ENCODE measurements at regions not wholly inside any gene's neighbourhood (a gene's known extent, or its start where the extent isn't known, plus 50 kb on each side); places are given as distances from the start of the nearest gene placed in this dataset.

GRCh38 chr12:92331383-92331782, 185.7 kb upstream of the BTG1 start:
- Histone ChIP-seq H3K27ac (ENCODE audit: low read length, poor library complexity, severe bottlenecking) (no peak overlapping the region), H3K4ac (ENCODE audit: low read depth in 1 of 2, low read length in 2 of 2) (no peak overlapping the region), H4K91ac (ENCODE audit: low read length) (no peak overlapping the region), H3K4me1 (ENCODE audit: control insufficient read depth, insufficient read depth, low read depth, low read length) (no peaks in the 10 kb centered on the region), H2BK120ac (ENCODE audit: low read depth, low read length) (no peak overlapping the region), H2BK5ac (ENCODE audit: low read depth, low read length, poor library complexity, severe bottlenecking) (no peak overlapping the region), H3K79me1 (replicated peaks; ENCODE audit: low read length, poor library complexity, severe bottlenecking) (no peaks in the 10 kb centered on the region), H2BK12ac (ENCODE audit: low read length in 2 of 2) (no peak overlapping the region), H2AK5ac (ENCODE audit: low read length, severe bottlenecking) (no peak overlapping the region), H3K36me3 (ENCODE audit: control insufficient read depth in 1 of 2, insufficient read depth in 2 of 2, low read depth in 1 of 2, low read length in 2 of 2) (no peaks in the 10 kb centered on the region), H3K18ac (ENCODE audit: low read depth in 1 of 2, low read length in 2 of 2) (no peak overlapping the region), H3K4me3 (ENCODE audit: insufficient read depth in 1 of 2, low read depth in 1 of 2, low read length in 2 of 2) (no peak overlapping the region), H4K8ac (ENCODE audit: low read length) (no peak overlapping the region), H3K27me3 (ENCODE audit: control insufficient read depth in 1 of 2, insufficient read depth in 1 of 2, low read length in 2 of 2) (no peaks in the 10 kb centered on the region), H3K14ac (ENCODE audit: low read length in 2 of 2) (no peak overlapping the region), H2BK15ac (ENCODE audit: low read depth, poor library complexity, severe bottlenecking) (no peak overlapping the region), H3K9ac (ENCODE audit: low read length) (no peak overlapping the region), H2AFZ (ENCODE audit: low read depth, low read length) (no peak overlapping the region), H3K23ac (ENCODE audit: low read length in 2 of 2) (no peak overlapping the region), H3K9me3 (ENCODE audit: control insufficient read depth, low read length) (no peaks in the 10 kb centered on the region), H3K4me2 (ENCODE audit: low read length, poor library complexity, severe bottlenecking) (no peak overlapping the region)
- 100% methylated on average over 2 of the region's 3 CpGs for WGBS
- no peak for DNase-seq

GRCh38 chr12:92330654-92331053, 185.0 kb upstream of the BTG1 start:
- Histone ChIP-seq H3K4ac (ENCODE audit: low read depth in 1 of 2, low read length in 2 of 2) (no peak overlapping the region), H2AK5ac (ENCODE audit: low read length, severe bottlenecking) (no peak overlapping the region), H2BK5ac (ENCODE audit: low read depth, low read length, poor library complexity, severe bottlenecking) (no peak overlapping the region), H3K9me3 (ENCODE audit: control insufficient read depth, low read length) (no peaks in the 10 kb centered on the region), H3K27ac (ENCODE audit: low read length, poor library complexity, severe bottlenecking) (no peak overlapping the region), H3K9ac (ENCODE audit: low read length) (no peak overlapping the region), H2BK120ac (ENCODE audit: low read depth, low read length) (no peak overlapping the region), H2BK15ac (ENCODE audit: low read depth, poor library complexity, severe bottlenecking) (no peak overlapping the region), H4K91ac (ENCODE audit: low read length) (no peak overlapping the region), H3K4me3 (ENCODE audit: insufficient read depth in 1 of 2, low read depth in 1 of 2, low read length in 2 of 2) (no peak overlapping the region), H3K4me1 (ENCODE audit: control insufficient read depth, insufficient read depth, low read depth, low read length) (no peaks in the 10 kb centered on the region), H4K8ac (ENCODE audit: low read length) (no peak overlapping the region), H3K18ac (ENCODE audit: low read depth in 1 of 2, low read length in 2 of 2) (no peak overlapping the region), H2AFZ (ENCODE audit: low read depth, low read length) (no peak overlapping the region), H3K23ac (ENCODE audit: low read length in 2 of 2) (no peak overlapping the region), H3K36me3 (ENCODE audit: control insufficient read depth in 1 of 2, insufficient read depth in 2 of 2, low read depth in 1 of 2, low read length in 2 of 2) (no peaks in the 10 kb centered on the region), H2BK12ac (ENCODE audit: low read length in 2 of 2) (no peak overlapping the region), H3K27me3 (ENCODE audit: control insufficient read depth in 1 of 2, insufficient read depth in 1 of 2, low read length in 2 of 2) (no peaks in the 10 kb centered on the region), H3K14ac (ENCODE audit: low read length in 2 of 2) (no peak overlapping the region), H3K79me1 (replicated peaks; ENCODE audit: low read length, poor library complexity, severe bottlenecking) (no peaks in the 10 kb centered on the region), H3K4me2 (ENCODE audit: low read length, poor library complexity, severe bottlenecking) (no peak overlapping the region)
- WGBS, result 91% methylated on average over 3 of the region's 3 CpGs
- no peak for DNase-seq

GRCh38 chr12:92326877-92327276, 181.2 kb upstream of the BTG1 start:
- Histone ChIP-seq H3K14ac (ENCODE audit: low read length in 2 of 2) (no peak overlapping the region), H3K23ac (ENCODE audit: low read length in 2 of 2) (no peak overlapping the region), H3K27me3 (ENCODE audit: control insufficient read depth in 1 of 2, insufficient read depth in 1 of 2, low read length in 2 of 2) (no peaks in the 10 kb centered on the region), H3K18ac (ENCODE audit: low read depth in 1 of 2, low read length in 2 of 2) (no peak overlapping the region), H3K4me3 (ENCODE audit: insufficient read depth in 1 of 2, low read depth in 1 of 2, low read length in 2 of 2) (no peak overlapping the region), H2BK5ac (ENCODE audit: low read depth, low read length, poor library complexity, severe bottlenecking) (no peak overlapping the region), H3K79me1 (replicated peaks; ENCODE audit: low read length, poor library complexity, severe bottlenecking) (no peaks in the 10 kb centered on the region), H3K36me3 (ENCODE audit: control insufficient read depth in 1 of 2, insufficient read depth in 2 of 2, low read depth in 1 of 2, low read length in 2 of 2) (no peaks in the 10 kb centered on the region), H3K4me1 (ENCODE audit: control insufficient read depth, insufficient read depth, low read depth, low read length) (no peaks in the 10 kb centered on the region), H2AFZ (ENCODE audit: low read depth, low read length) (no peak overlapping the region), H2BK15ac (ENCODE audit: low read depth, poor library complexity, severe bottlenecking) (no peak overlapping the region), H3K9me3 (ENCODE audit: control insufficient read depth, low read length) (no peaks in the 10 kb centered on the region), H4K91ac (ENCODE audit: low read length) (no peak overlapping the region), H3K4ac (ENCODE audit: low read depth in 1 of 2, low read length in 2 of 2) (no peak overlapping the region), H3K9ac (ENCODE audit: low read length) (no peak overlapping the region), H2BK120ac (ENCODE audit: low read depth, low read length) (no peak overlapping the region), H2BK12ac (ENCODE audit: low read length in 2 of 2) (no peak overlapping the region), H3K4me2 (ENCODE audit: low read length, poor library complexity, severe bottlenecking) (no peak overlapping the region), H3K27ac (ENCODE audit: low read length, poor library complexity, severe bottlenecking) (no peak overlapping the region), H4K8ac (ENCODE audit: low read length) (no peak overlapping the region), H2AK5ac (ENCODE audit: low read length, severe bottlenecking) (no peak overlapping the region)
- no peak for DNase-seq
- WGBS, result 88% methylated on average over 5 of the region's 5 CpGs

GRCh38 chr12:92324849-92325500, 179.3 kb upstream of the BTG1 start:
- no peaks in the 10 kb centered on the region for H3K27me3 ChIP-seq (ENCODE audit: control insufficient read depth in 1 of 2, insufficient read depth in 1 of 2, low read length in 2 of 2)

More at GRCh38 chr12:92324849-92325500, 179.3 kb upstream of the BTG1 start:
- Histone ChIP-seq H3K27ac (ENCODE audit: low read length, poor library complexity, severe bottlenecking) (no peak overlapping the region), H2AFZ (ENCODE audit: low read depth, low read length) (no peak overlapping the region), H2BK15ac (ENCODE audit: low read depth, poor library complexity, severe bottlenecking) (no peak overlapping the region), H3K4ac (ENCODE audit: low read depth in 1 of 2, low read length in 2 of 2) (no peak overlapping the region), H2BK12ac (ENCODE audit: low read length in 2 of 2) (no peak overlapping the region), H3K79me1 (replicated peaks; ENCODE audit: low read length, poor library complexity, severe bottlenecking) (no peaks in the 10 kb centered on the region), H3K4me1 (ENCODE audit: control insufficient read depth, insufficient read depth, low read depth, low read length) (no peaks in the 10 kb centered on the region), H2AK5ac (ENCODE audit: low read length, severe bottlenecking) (no peak overlapping the region), H3K36me3 (ENCODE audit: control insufficient read depth in 1 of 2, insufficient read depth in 2 of 2, low read depth in 1 of 2, low read length in 2 of 2) (no peaks in the 10 kb centered on the region), H3K4me2 (ENCODE audit: low read length, poor library complexity, severe bottlenecking) (no peak overlapping the region), H3K23ac (ENCODE audit: low read length in 2 of 2) (no peak overlapping the region), H3K18ac (ENCODE audit: low read depth in 1 of 2, low read length in 2 of 2) (no peak overlapping the region), H2BK5ac (ENCODE audit: low read depth, low read length, poor library complexity, severe bottlenecking) (no peak overlapping the region), H2BK120ac (ENCODE audit: low read depth, low read length) (no peak overlapping the region), H4K8ac (ENCODE audit: low read length) (no peak overlapping the region), H3K4me3 (ENCODE audit: insufficient read depth in 1 of 2, low read depth in 1 of 2, low read length in 2 of 2) (no peak overlapping the region), H3K9ac (ENCODE audit: low read length) (no peak overlapping the region), H3K14ac (ENCODE audit: low read length in 2 of 2) (no peak overlapping the region), H4K91ac (ENCODE audit: low read length) (no peak overlapping the region), H3K9me3 (ENCODE audit: control insufficient read depth, low read length) (no peaks in the 10 kb centered on the region)
- 89% methylated on average over 3 of the region's 3 CpGs for WGBS
- DNase-seq, result no peak

Data from mesenchymal stem cell (in vitro differentiated cells and primary cell).